Ishikawa (cell line): ENCODE measurements at regions not wholly inside any gene's neighbourhood (a gene's known extent, or its start where the extent isn't known, plus 50 kb on each side); places are given as distances from the start of the nearest gene placed in this dataset.

Experiments
- MAX ChIP-seq: IDR thresholded peaks from 2 replicates; pipeline ENCODE4 v1.6.1; 2012
- YY1 ChIP-seq: IDR thresholded peaks from 2 replicates; pipeline ENCODE4 v1.6.1; 2012; ENCODE audit warnings: low read depth
- ZBTB7A ChIP-seq: IDR thresholded peaks from 2 replicates; pipeline ENCODE4 v1.6.1; 2012; ENCODE audit warnings: low read depth

- TF ChIP-seq ZBTB7A (no peak), MAX (no peak), YY1 (no peak)
These were observed 194.0 kb upstream of the KIRREL3 start for GRCh38 chr11:127194521-127194920.
